ENCODE measurements at regions not wholly inside any gene's neighbourhood (a gene's known extent, or its start where the extent isn't known, plus 50 kb on each side); places are given as distances from the start of the nearest gene placed in this dataset.

DNA sequence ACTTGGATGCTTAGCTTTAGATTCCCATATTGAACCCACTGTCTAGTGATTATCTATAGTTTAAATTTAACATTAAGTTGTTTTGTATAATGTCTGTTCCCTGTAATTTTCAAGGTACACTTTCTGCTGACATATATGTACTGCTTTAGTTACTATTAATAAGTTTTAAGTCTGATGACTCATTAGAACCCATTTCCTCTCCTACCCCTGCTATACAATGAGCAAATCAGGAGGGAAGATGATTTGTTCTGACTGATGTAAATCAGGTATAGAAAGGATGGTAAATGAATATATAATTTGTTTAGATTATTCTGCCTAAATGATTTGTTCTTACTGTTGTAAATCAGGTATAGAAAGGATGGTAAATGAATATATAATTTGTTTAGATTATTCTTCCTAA lies 691.8 kb downstream of the NXPH1 start:
- TF ChIP-seq, protein P1, sequence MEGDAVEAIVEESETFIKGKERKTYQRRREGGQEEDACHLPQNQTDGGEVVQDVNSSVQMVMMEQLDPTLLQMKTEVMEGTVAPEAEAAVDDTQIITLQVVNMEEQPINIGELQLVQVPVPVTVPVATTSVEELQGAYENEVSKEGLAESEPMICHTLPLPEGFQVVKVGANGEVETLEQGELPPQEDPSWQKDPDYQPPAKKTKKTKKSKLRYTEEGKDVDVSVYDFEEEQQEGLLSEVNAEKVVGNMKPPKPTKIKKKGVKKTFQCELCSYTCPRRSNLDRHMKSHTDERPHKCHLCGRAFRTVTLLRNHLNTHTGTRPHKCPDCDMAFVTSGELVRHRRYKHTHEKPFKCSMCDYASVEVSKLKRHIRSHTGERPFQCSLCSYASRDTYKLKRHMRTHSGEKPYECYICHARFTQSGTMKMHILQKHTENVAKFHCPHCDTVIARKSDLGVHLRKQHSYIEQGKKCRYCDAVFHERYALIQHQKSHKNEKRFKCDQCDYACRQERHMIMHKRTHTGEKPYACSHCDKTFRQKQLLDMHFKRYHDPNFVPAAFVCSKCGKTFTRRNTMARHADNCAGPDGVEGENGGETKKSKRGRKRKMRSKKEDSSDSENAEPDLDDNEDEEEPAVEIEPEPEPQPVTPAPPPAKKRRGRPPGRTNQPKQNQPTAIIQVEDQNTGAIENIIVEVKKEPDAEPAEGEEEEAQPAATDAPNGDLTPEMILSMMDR (IDR thresholded peaks at IDR 0.05; ENCODE audit: low read length): no peak
- no peak for TF ChIP-seq EZH2 (optimal IDR thresholded peaks at IDR 0.05; ENCODE audit: low read depth, low read length)

All from MM.1S (cell line).